ENCODE measurements at regions not wholly inside any gene's neighbourhood (a gene's known extent, or its start where the extent isn't known, plus 50 kb on each side); places are given as distances from the start of the nearest gene placed in this dataset.

DNA sequence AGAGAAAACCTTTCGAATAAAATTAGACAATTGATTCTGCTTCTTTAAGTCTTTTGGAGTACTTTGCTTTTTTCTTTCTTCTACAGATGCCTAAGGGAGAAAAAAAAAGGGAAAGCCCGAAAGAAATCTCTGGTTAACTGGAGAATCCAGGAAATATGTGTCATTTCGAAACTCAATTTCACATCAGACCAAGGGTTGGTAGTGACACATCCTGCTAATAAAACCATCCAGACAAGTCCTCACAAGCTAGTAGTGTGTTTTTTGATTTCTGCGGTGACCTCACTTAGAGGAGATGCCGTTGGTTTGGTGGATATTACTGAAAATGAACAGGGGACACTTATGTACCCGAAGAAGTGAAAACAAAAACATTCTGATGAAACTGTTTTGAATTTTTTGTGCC lies 726.5 kb upstream of the ADAMTS5 start:
- Histone ChIP-seq H3K4me1 (ENCODE audit: insufficient read depth, low read length, poor library complexity, severe bottlenecking) (no peaks in the 10 kb centered on the region), H3K36me3 (ENCODE audit: insufficient read depth, low read length, poor library complexity, severe bottlenecking) (no peaks in the 10 kb centered on the region), H3K9me3 (ENCODE audit: low read depth, low read length, poor library complexity, severe bottlenecking) (no peaks in the 10 kb centered on the region), H3K27me3 (replicated peaks; ENCODE audit: insufficient read depth, low read depth, low read length, poor library complexity) (no peaks in the 10 kb centered on the region), H3K27ac (ENCODE audit: low read depth, low read length, poor library complexity, severe bottlenecking) (no peak overlapping the region), H3K4me3 (ENCODE audit: low read depth, low read length, poor library complexity, severe bottlenecking) (no peak overlapping the region)
- no TSS peak for BruUV-seq (replicated peaks)
- ChIA-PET POLR2A (ENCODE audit: low non-redundant PET) (no interaction called here), CTCF (no interaction called here)
- intact Hi-C loops (cut with micrococcal nuclease; ENCODE audit: unreplicated experiment): no loop called here
- TF ChIP-seq CTCF (conservative IDR thresholded peaks at IDR 0.05; ENCODE audit: low read depth, low read length): no peak
- no peak for TF ChIP-seq EZH2 (IDR thresholded peaks at IDR 0.05; ENCODE audit: borderline replicate concordance, low read depth, low read length, poor library complexity, severe bottlenecking)
- DNase-seq (ENCODE audit: low spot score): no peak

- no TSS peak for BruUV-seq (replicated peaks)
- POLR2A ChIA-PET (ENCODE audit: low non-redundant PET): no interaction called here
- H3K27ac ChIP-seq (ENCODE audit: low read depth, low read length, poor library complexity, severe bottlenecking): no peak overlapping the region
- intact Hi-C loops (cut with micrococcal nuclease; ENCODE audit: unreplicated experiment): no loop called here
- no peak overlapping the region for H3K4me3 ChIP-seq (ENCODE audit: low read depth, low read length, poor library complexity, severe bottlenecking)
- H3K27me3 ChIP-seq (replicated peaks; ENCODE audit: insufficient read depth, low read depth, low read length, poor library complexity): no peaks in the 10 kb centered on the region
- H3K9me3 ChIP-seq (ENCODE audit: low read depth, low read length, poor library complexity, severe bottlenecking): no peaks in the 10 kb centered on the region
- no peaks in the 10 kb centered on the region for H3K4me1 ChIP-seq (ENCODE audit: insufficient read depth, low read length, poor library complexity, severe bottlenecking)
- no peak for DNase-seq (ENCODE audit: low spot score)
- TF ChIP-seq EZH2 (IDR thresholded peaks at IDR 0.05; ENCODE audit: borderline replicate concordance, low read depth, low read length, poor library complexity, severe bottlenecking) (no peak), CTCF (conservative IDR thresholded peaks at IDR 0.05; ENCODE audit: low read depth, low read length) (no peak)
- H3K36me3 ChIP-seq (ENCODE audit: insufficient read depth, low read length, poor library complexity, severe bottlenecking): no peaks in the 10 kb centered on the region
- CTCF ChIA-PET: no interaction called here
These were observed 724.6 kb upstream of the ADAMTS5 start for GRCh38 chr21:27691516-27691915.

DNA sequence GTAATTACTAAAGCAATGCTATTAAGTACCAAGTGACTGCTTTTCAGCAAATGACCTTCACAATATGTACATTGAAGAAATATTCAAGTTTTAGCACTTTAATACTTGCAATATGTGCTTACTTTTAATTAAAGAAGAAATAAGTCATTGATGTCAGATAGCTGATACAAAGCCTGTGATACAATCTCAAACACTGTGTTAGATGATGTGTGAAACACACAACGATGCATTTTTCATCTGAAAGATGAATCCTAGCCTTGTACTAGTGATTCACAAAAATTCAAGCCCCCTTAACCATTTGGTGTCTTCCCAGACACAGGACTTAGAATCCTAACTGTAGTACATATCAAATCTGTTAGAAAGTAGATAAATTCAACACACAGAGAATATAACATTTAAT lies 724.1 kb upstream of the ADAMTS5 start:
- H3K27me3 ChIP-seq (replicated peaks; ENCODE audit: insufficient read depth, low read depth, low read length, poor library complexity): no peaks in the 10 kb centered on the region
- BruUV-seq (replicated peaks): no TSS peak
- no peak overlapping the region for H3K27ac ChIP-seq (ENCODE audit: low read depth, low read length, poor library complexity, severe bottlenecking)
- TF ChIP-seq EZH2 (IDR thresholded peaks at IDR 0.05; ENCODE audit: borderline replicate concordance, low read depth, low read length, poor library complexity, severe bottlenecking): no peak
- TF ChIP-seq CTCF (conservative IDR thresholded peaks at IDR 0.05; ENCODE audit: low read depth, low read length): no peak
- intact Hi-C loops (cut with micrococcal nuclease; ENCODE audit: unreplicated experiment): no loop called here
- H3K4me3 ChIP-seq (ENCODE audit: low read depth, low read length, poor library complexity, severe bottlenecking): no peak overlapping the region
- H3K9me3 ChIP-seq (ENCODE audit: low read depth, low read length, poor library complexity, severe bottlenecking): no peaks in the 10 kb centered on the region
- no peak for DNase-seq (ENCODE audit: low spot score)
- H3K4me1 ChIP-seq (ENCODE audit: insufficient read depth, low read length, poor library complexity, severe bottlenecking): no peaks in the 10 kb centered on the region
- POLR2A ChIA-PET (ENCODE audit: low non-redundant PET): no interaction called here
- no peaks in the 10 kb centered on the region for H3K36me3 ChIP-seq (ENCODE audit: insufficient read depth, low read length, poor library complexity, severe bottlenecking)
- CTCF ChIA-PET: no interaction called here

All from A673 (cell line).